ENCODE measurements at regions not wholly inside any gene's neighbourhood (a gene's known extent, or its start where the extent isn't known, plus 50 kb on each side); places are given as distances from the start of the nearest gene placed in this dataset.

- H3K9ac ChIP-seq = no peak overlapping the region
- H2AFZ ChIP-seq (ENCODE audit: low read depth) = no peak overlapping the region
- no peaks in the 10 kb centered on the region for H3K79me2 ChIP-seq (ENCODE audit: insufficient read depth, low read depth)
- no peaks in the 10 kb centered on the region for H3K36me3 ChIP-seq (ENCODE audit: insufficient read depth)
- H3K4me1 ChIP-seq (ENCODE audit: low read depth, poor library complexity, severe bottlenecking) = no peaks in the 10 kb centered on the region
- no peak overlapping the region for H3K4me3 ChIP-seq (IDR thresholded peaks at IDR 0.05; ENCODE audit: insufficient read depth, low read depth, low read length)
- no peaks in the 10 kb centered on the region for H3K27me3 ChIP-seq (ENCODE audit: insufficient read depth, low read depth)
- H4K20me1 ChIP-seq (ENCODE audit: insufficient read depth) = no peaks in the 10 kb centered on the region
- no peak overlapping the region for H3K27ac ChIP-seq
- H3K4me2 ChIP-seq = no peak overlapping the region
- TF ChIP-seq CTCF (conservative IDR thresholded peaks at IDR 0.05; ENCODE audit: low read depth, low read length) = no peak
Observed at GRCh38 chr18:68406761-68407160, 308.1 kb downstream of the TMX3 start.

GRCh38 chr18:68402784-68403183 is 312.1 kb downstream of the TMX3 start:
- H3K79me2 ChIP-seq (ENCODE audit: insufficient read depth, low read depth) = no peaks in the 10 kb centered on the region
- H2AFZ ChIP-seq (ENCODE audit: low read depth) = no peak overlapping the region
- H4K20me1 ChIP-seq (ENCODE audit: insufficient read depth) = no peaks in the 10 kb centered on the region
- H3K27me3 ChIP-seq (ENCODE audit: insufficient read depth, low read depth) = no peaks in the 10 kb centered on the region
- no peak for TF ChIP-seq CTCF (conservative IDR thresholded peaks at IDR 0.05; ENCODE audit: low read depth, low read length)
- no peak overlapping the region for H3K27ac ChIP-seq
- H3K4me2 ChIP-seq = no peak overlapping the region
- no peak overlapping the region for H3K9ac ChIP-seq
- no peak overlapping the region for H3K4me3 ChIP-seq (IDR thresholded peaks at IDR 0.05; ENCODE audit: insufficient read depth, low read depth, low read length)
- H3K4me1 ChIP-seq (ENCODE audit: low read depth, poor library complexity, severe bottlenecking) = no peaks in the 10 kb centered on the region
- H3K36me3 ChIP-seq (ENCODE audit: insufficient read depth) = no peaks in the 10 kb centered on the region; the same call in 1 of the 2 replicates

- Histone ChIP-seq H4K20me1 (ENCODE audit: insufficient read depth) (no peaks in the 10 kb centered on the region), H3K27ac (no peak overlapping the region), H3K36me3 (ENCODE audit: insufficient read depth) (no peaks in the 10 kb centered on the region; the same call in 1 of the 2 replicates), H2AFZ (ENCODE audit: low read depth) (no peak overlapping the region), H3K4me2 (no peak overlapping the region), H3K4me3 (IDR thresholded peaks at IDR 0.05; ENCODE audit: insufficient read depth, low read depth, low read length) (no peak overlapping the region), H3K4me1 (ENCODE audit: low read depth, poor library complexity, severe bottlenecking) (no peaks in the 10 kb centered on the region), H3K27me3 (ENCODE audit: insufficient read depth, low read depth) (no peaks in the 10 kb centered on the region), H3K79me2 (ENCODE audit: insufficient read depth, low read depth) (no peaks in the 10 kb centered on the region), H3K9ac (no peak overlapping the region)
- TF ChIP-seq CTCF (conservative IDR thresholded peaks at IDR 0.05; ENCODE audit: low read depth, low read length) = no peak
Observed at GRCh38 chr18:68400889-68401288, 314.0 kb downstream of the TMX3 start.

GRCh38 chr18:68399721-68400120 is 315.2 kb downstream of the TMX3 start:
- no peak for TF ChIP-seq CTCF (conservative IDR thresholded peaks at IDR 0.05; ENCODE audit: low read depth, low read length)
- no peaks in the 10 kb centered on the region for H3K27me3 ChIP-seq (ENCODE audit: insufficient read depth, low read depth)
- no peaks in the 10 kb centered on the region for H3K4me1 ChIP-seq (ENCODE audit: low read depth, poor library complexity, severe bottlenecking)
- H3K27ac ChIP-seq = no peak overlapping the region
- no peak overlapping the region for H2AFZ ChIP-seq (ENCODE audit: low read depth)
- no peaks in the 10 kb centered on the region for H4K20me1 ChIP-seq (ENCODE audit: insufficient read depth)
- no peaks in the 10 kb centered on the region for H3K79me2 ChIP-seq (ENCODE audit: insufficient read depth, low read depth)
- H3K4me3 ChIP-seq (IDR thresholded peaks at IDR 0.05; ENCODE audit: insufficient read depth, low read depth, low read length) = no peak overlapping the region
- no peak overlapping the region for H3K9ac ChIP-seq
- no peak overlapping the region for H3K4me2 ChIP-seq
- H3K36me3 ChIP-seq (ENCODE audit: insufficient read depth) = no peaks in the 10 kb centered on the region; the same call in 1 of the 2 replicates

Measured in KMS-11 (cell line).